T-helper 1 cell treated with Interleukin-12 subunit alpha and Interleukin-12 subunit beta and Interleukin-4 antibody, amounts not matched to agents 30 μg/mL and 1 μg/mL, for 36 hours (primary cell): ENCODE measurements at regions not wholly inside any gene's neighbourhood (a gene's known extent, or its start where the extent isn't known, plus 50 kb on each side); places are given as distances from the start of the nearest gene placed in this dataset.
"Not testable (repeated sequence)": the region's sequence is repeated elsewhere in the genome, so short reads cannot be mapped to it uniquely, and the experiment has no call there.

Experiments
- H3K27ac Mint-ChIP-seq: one replicate; pipeline ENCODE4 v1.8.0; 2021; ENCODE audit warnings: mild to moderate bottlenecking, mixed read lengths
- H3K27me3 Mint-ChIP-seq: one replicate; pipeline ENCODE4 v1.8.0; 2021; ENCODE audit warnings: low read depth, mixed read lengths
- H3K36me3 Mint-ChIP-seq: one replicate; pipeline ENCODE4 v1.8.0; 2021; ENCODE audit warnings: low read depth, mixed read lengths
- H3K4me1 Mint-ChIP-seq: one replicate; pipeline ENCODE4 v1.8.0; 2021; ENCODE audit warnings: low read depth, mixed read lengths
- H3K4me3 Mint-ChIP-seq: one replicate; pipeline ENCODE4 v1.8.0; 2021; ENCODE audit warnings: mild to moderate bottlenecking, moderate library complexity, mixed read lengths
- H3K9me3 Mint-ChIP-seq: one replicate; pipeline ENCODE4 v1.8.0; 2021; ENCODE audit warnings: mixed read lengths

DNA sequence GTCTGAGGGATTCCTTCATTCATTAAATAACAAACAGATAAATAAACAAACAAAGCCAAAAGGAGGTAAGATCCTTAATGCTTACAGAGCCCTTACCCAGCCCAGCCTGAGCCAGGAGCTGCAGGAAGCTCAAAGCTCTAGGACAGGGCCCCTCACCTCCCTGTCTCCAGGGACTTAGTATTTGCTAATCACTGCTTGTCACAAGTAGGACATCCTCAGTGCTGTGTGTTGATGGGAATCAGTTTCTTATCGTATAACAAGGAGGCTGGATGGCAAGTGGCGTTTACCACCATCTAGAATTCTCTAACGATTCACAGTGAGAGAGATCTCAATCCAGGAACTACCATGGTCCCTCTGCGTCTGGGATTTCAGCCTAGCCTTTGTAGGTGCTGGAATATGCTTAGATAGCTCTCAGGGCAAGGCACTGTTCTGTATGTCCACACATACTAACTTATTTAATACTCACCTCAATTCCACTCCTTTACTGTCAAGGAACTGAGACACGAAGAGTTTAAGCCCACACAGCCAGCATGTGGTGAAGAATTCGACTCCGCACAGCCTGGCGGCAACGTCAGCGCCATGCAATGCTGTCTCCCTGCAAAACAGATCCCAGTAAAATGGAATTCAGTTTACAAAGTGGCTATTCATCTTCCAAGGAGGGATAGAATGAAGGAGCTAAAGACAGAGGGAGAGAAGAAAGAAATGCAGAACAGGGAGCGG is 164.8 kb downstream of the MYCN start:
- no peaks in the 10 kb centered on the region for H3K4me1 Mint-ChIP-seq

DNA sequence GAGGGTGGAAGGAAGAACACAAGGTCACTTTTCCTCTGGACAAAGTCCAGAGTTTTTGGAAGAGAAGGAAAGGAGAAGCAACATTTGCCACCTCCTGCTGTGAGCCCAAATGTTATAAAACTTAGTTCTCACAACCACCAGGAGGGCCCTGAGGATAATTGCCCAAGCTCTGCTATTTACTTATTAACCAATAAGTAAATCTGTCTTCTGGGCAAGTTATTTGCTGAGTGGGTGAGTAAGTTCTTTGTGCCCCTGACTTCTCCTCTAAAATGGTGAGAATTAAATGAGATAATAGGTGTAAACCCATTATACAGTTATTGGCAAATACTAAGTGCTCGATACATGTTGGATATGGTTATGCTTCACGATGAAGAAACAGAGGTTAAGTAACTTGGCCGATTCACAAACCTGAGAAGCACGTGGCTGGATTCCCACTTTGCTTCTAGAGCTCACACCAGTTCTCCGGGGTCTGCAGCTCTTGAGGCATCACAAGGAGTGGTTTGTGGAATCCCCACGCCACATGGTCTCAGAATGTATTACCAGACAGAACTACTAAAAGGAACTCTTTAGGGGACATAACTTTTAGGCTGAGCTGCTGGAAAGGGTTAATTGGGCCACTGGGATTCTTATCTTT is 164.1 kb downstream of the MYCN start:
- no peaks in the 10 kb centered on the region for H3K36me3 Mint-ChIP-seq
- no peaks in the 10 kb centered on the region for H3K27me3 Mint-ChIP-seq
- H3K9me3 Mint-ChIP-seq: no peaks in the 10 kb centered on the region
- H3K27ac Mint-ChIP-seq: no peak overlapping the region
- no peak overlapping the region for H3K4me3 Mint-ChIP-seq
- no peaks in the 10 kb centered on the region for H3K4me1 Mint-ChIP-seq

More for the DNA sequence above, 164.8 kb downstream of the MYCN start:
- no peaks in the 10 kb centered on the region for H3K27me3 Mint-ChIP-seq
- H3K4me3 Mint-ChIP-seq: no peak overlapping the region
- no peaks in the 10 kb centered on the region for H3K9me3 Mint-ChIP-seq
- no peak overlapping the region for H3K27ac Mint-ChIP-seq
- no peaks in the 10 kb centered on the region for H3K36me3 Mint-ChIP-seq

DNA sequence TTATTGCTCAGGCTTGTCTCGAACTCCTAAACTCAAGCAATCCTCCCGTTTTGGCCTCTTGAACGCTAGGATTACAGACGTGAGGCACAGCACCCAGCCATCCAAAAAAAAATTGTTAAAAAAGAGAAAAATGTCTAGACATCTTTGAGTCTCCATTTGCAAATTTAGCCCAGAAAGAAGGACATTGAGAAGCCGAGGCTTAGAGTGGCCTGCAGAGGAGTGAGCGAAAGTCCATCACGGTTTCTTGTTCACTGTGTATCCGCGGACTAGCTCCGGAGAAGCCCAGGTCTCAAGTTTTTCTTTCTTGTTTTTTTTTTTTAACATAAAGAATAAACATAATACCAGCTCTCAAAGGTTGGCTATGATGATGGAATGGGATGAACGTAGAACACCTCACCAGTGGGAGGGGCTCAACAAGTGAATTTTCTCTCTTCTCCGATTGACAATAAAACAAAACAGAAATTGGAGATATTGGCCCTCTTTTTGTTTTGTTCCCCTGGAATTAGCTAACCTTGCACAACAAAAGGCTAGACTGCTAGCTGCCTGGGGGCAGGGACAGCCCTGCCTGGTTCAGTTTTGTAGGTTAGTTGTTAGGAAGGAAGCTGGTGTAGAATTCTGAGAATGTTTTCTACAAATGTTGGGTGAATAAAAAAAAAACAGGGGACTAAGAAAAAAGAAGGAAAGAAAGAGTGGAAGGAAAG is 163.4 kb downstream of the MYCN start:
- H3K27me3 Mint-ChIP-seq: no peaks in the 10 kb centered on the region
- no peaks in the 10 kb centered on the region for H3K9me3 Mint-ChIP-seq
- no peak overlapping the region for H3K4me3 Mint-ChIP-seq
- no peak overlapping the region for H3K27ac Mint-ChIP-seq
- H3K36me3 Mint-ChIP-seq: no peaks in the 10 kb centered on the region
- no peaks in the 10 kb centered on the region for H3K4me1 Mint-ChIP-seq

DNA sequence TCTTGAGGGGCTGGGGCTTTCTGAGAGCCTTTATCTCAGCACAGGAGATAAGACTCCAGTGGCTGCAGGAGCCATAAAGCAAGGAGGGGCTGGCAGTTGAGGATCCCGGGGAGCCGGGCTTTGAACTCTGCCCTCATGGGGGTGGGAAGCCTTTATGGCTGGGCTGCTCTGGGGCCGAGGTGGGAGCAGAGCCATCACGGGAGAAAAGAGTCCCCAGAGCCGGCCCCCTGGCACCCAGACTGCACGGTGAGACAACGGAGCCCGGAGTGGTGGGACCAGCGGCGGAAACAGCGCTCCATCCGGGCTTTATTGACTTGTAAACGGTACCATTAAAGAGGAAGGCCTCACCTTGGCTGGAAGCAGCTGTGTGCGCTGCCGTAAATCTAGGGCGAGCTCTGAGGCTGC is 162.6 kb downstream of the MYCN start:
- no peaks in the 10 kb centered on the region for H3K36me3 Mint-ChIP-seq
- H3K27me3 Mint-ChIP-seq: no peaks in the 10 kb centered on the region
- H3K9me3 Mint-ChIP-seq: no peaks in the 10 kb centered on the region
- no peak overlapping the region for H3K27ac Mint-ChIP-seq
- no peaks in the 10 kb centered on the region for H3K4me1 Mint-ChIP-seq
- no peak overlapping the region for H3K4me3 Mint-ChIP-seq

DNA sequence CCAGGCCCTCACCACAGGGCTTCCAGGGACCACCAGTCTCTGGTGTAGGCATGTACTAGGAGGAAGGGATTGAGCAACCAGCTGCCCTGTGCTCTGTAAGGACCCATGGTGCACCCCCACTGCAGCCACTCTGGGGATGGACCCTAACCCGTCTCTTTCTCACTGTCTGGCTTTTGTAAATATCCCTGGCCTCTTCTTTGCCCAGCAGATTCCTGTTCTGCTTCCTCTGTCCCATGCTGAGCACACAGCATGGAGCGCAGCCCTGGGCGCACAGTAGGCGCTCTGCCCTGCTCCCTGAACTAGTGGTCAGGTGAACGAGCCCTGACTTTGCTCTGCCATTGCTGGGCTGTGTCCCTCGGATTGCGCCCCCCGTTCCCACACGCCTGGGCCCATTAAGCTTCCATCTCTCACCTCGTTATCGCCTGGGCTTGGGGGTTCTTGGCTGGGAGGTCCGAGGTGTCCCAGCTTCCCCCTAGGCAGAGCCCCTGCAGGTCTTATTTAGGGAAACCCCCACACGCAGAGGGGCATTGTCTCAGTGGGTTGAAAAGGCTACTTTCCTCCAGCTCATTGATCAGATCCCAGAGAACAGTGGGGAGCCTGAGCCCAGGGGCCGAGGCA is 162.1 kb downstream of the MYCN start:
- Mint-ChIP-seq H3K27ac (no peak overlapping the region), H3K27me3 (no peaks in the 10 kb centered on the region), H3K9me3 (no peaks in the 10 kb centered on the region), H3K36me3 (no peaks in the 10 kb centered on the region), H3K4me3 (no peak overlapping the region), H3K4me1 (no peaks in the 10 kb centered on the region)

DNA sequence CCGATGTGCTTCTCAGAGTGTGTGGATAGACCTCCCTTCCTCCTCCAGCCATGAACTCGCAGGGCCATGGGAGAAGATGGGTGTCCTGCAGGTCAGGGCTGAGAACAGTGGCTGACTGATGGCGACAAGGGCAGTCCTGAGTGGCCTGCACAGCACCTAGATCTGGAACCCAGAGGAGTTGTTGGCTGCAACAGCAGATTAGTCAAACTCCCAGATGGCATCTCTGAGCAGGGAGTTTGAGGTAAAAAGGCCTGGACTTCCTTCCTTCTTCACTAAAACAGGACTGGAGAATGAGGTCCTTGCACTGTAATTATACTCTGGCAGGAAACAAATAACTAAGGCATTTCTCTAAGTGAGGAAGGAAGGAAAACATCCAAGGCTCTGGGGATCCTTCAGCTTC is 160.8 kb downstream of the MYCN start:
- Mint-ChIP-seq H3K4me3 (no peak overlapping the region), H3K36me3 (no peaks in the 10 kb centered on the region), H3K27me3 (no peaks in the 10 kb centered on the region), H3K4me1 (no peaks in the 10 kb centered on the region), H3K9me3 (no peaks in the 10 kb centered on the region), H3K27ac (no peak overlapping the region)

DNA sequence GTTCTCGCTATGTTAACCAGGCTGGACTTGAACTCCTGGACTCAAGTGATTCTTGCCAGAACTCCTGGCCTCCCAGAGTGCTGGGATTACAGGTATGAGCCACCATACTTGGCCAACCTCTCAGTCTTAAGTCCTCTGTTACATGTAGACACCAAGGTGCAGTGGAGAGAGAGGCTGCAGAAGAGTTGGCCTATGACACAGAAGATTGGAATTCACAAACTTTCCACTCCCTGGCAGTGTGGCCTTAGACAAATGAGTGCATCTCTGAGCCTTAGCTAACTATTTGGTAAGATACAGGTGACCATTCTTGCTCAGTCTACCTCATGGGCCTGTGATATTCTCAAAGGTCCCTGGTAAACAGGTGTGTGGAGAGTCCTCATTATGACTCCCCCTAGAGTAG is 159.7 kb downstream of the MYCN start:
- no peaks in the 10 kb centered on the region for H3K27me3 Mint-ChIP-seq
- no peak overlapping the region for H3K27ac Mint-ChIP-seq
- no peaks in the 10 kb centered on the region for H3K36me3 Mint-ChIP-seq
- no peaks in the 10 kb centered on the region for H3K9me3 Mint-ChIP-seq
- H3K4me1 Mint-ChIP-seq: no peaks in the 10 kb centered on the region
- H3K4me3 Mint-ChIP-seq: no peak overlapping the region

DNA sequence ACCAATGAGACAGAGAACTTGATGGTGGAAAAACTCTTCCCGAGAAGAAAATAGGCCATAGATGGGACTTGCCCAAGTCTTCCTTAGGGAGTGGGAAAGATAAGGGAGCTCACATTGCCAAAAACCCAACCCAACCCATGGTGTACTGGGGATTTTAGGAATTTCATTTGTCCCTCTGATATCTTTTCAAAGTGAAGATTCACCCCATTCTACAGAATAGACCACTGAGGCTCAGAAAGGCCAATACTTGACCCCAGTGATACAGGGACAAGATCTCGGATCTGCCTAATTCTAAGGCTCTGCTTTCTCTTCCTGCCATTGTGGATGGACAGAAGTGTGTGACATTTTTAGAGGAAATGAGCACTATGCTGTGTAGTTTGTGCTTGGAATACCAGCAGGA is 159.0 kb downstream of the MYCN start:
- Mint-ChIP-seq H3K4me1 (no peaks in the 10 kb centered on the region), H3K4me3 (no peak overlapping the region), H3K36me3 (no peaks in the 10 kb centered on the region), H3K27me3 (no peaks in the 10 kb centered on the region), H3K27ac (no peak overlapping the region), H3K9me3 (no peaks in the 10 kb centered on the region)

DNA sequence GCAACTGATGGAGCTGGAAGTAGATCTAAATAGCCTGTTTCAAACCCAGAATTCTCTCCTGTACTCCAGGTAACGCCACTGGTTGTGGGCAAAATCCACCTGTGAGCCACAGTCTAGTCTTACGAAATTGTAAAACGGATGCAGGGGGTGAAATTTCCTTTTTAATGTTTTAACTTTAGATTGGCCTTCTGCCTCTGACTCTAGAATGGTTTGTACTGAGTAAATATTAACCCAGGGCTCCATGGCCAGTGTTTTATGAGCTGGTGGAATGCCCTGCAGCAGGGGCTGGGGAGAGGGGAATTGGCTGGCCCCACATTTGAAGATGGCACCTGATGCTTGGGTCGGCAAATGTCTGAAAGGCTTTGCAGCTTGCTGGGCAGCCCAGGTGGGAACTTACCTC is 156.6 kb downstream of the MYCN start:
- Mint-ChIP-seq H3K27ac (no peak overlapping the region), H3K4me1 (no peaks in the 10 kb centered on the region), H3K36me3 (no peaks in the 10 kb centered on the region), H3K4me3 (no peak overlapping the region), H3K9me3 (no peaks in the 10 kb centered on the region), H3K27me3 (no peaks in the 10 kb centered on the region)

DNA sequence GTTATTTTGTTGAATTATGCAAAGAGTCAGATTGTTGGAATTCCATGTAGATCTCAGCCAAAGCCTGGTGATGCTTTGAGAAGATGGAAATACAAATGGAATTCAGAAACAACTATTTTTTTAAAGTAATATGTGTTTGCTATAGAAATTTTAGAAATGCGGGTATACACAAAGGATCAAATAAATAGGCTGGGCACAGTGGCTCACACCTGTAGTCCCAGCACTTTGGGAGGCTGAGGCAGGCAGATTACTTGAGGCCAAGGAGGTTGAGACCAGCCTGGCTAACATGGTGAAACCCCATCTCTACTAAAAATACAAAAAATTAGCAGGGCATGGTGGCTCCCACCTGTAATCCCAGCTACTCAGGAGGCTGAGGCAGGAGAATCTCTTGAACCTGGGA is 155.1 kb downstream of the MYCN start:
- not testable (repeated sequence) for H3K4me3 Mint-ChIP-seq, H3K27me3 Mint-ChIP-seq, H3K27ac Mint-ChIP-seq, H3K36me3 Mint-ChIP-seq, H3K4me1 Mint-ChIP-seq, H3K9me3 Mint-ChIP-seq

DNA sequence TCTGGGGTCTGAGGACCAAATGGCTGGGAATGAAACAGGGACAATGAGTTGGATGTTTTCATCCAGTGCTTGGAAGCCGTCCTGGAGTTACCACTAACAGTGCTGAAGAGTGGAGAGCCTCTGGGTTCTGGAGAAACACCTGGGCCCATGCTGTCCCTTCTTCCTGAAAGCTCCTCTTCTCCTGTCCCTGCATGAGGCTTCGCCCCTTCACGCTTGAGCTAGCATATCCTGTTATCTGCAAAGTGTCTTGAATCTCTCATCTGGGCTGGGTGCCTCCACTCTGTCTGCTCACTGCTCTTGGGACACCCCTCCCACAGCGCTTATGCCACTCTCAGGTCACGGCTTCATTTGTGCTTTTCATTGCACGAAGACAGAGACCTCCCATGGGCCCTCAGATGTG is 154.5 kb downstream of the MYCN start:
- Mint-ChIP-seq H3K4me3 (no peak overlapping the region), H3K4me1 (no peaks in the 10 kb centered on the region), H3K9me3 (no peaks in the 10 kb centered on the region), H3K36me3 (no peaks in the 10 kb centered on the region), H3K27me3 (no peaks in the 10 kb centered on the region), H3K27ac (no peak overlapping the region)

DNA sequence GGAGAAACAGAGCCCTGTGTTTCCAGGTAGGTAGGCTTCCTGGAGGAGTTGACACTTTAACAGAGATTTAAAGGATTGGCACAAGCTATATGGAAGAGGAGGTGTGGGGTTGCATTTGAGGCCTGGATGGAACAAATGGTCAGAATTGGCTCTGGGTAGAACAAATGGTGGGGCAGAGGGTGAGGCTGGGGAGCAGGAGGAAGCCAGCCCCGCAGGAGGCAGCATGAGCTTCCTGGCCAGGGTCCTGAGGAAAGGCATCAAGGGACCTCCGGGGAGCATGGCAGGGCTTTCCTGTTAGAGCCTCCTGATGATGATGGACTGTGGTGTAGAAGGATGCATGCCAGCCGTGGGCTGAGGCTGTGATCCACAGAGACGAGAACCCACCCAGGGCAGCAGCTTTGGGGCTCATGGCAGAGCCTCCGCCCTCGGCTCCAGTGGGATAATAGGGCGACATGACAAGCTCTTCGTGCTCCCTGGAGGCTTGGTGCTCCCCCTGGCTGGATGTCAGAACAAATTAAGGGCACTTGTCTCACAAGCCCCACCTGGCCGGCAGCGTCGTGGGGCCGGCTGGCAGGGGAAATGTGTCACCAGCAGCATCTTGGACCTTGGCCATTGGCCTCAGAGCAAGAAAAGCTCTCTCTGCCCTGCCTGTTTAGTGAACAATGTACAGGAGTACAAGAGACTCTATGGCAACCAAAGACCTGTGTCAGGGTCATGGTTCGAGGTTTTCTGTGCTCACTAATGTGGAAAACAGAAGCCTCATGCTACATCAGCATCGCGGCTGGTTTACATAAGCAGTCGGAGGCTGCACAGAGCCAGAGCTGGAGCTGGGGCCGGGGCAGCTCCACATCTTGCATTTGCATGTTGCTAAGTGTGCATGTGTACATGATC is 153.5 kb downstream of the MYCN start:
- H3K27ac Mint-ChIP-seq: no peak overlapping the region
- no peaks in the 10 kb centered on the region for H3K27me3 Mint-ChIP-seq
- no peaks in the 10 kb centered on the region for H3K9me3 Mint-ChIP-seq
- H3K4me1 Mint-ChIP-seq: no peaks in the 10 kb centered on the region
- no peaks in the 10 kb centered on the region for H3K36me3 Mint-ChIP-seq
- no peak overlapping the region for H3K4me3 Mint-ChIP-seq

DNA sequence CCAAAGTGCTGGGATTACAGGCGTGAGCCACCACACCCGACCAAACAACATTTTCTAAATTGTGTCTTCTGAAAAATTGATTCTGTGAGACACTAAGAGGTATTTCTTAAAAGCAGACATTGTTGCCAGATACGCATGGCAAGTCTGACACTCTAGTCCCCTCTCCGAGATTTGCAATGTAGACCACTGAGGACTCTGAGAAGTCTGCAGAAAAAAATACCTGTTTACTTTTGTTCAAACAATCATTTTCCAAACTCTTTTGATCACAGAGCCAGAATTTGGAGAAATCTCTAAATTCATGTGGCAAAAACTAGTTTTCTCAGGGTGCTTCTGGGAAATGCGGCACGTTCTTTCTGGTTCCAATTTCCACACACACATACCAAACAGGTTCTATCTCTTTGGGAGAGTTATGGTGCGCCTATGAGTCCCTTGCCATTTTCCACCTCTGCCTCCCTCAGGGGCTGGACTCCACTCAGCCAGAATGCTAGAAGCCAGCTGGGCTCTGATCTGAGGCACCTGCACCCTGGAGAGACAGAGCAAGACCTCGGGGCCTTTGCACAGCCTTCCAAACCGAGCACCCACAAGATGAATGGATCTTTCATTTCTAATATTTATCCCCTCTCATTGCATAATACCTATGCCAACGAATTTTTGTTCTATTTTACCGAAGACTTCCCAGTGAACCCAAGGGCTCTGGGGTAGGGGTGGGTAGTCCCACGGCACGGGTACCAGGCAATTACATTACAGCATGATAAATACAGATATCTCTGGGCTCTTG is 152.7 kb downstream of the MYCN start:
- H3K4me3 Mint-ChIP-seq: no peak overlapping the region
- H3K9me3 Mint-ChIP-seq: no peaks in the 10 kb centered on the region
- H3K4me1 Mint-ChIP-seq: no peaks in the 10 kb centered on the region
- no peak overlapping the region for H3K27ac Mint-ChIP-seq
- no peaks in the 10 kb centered on the region for H3K36me3 Mint-ChIP-seq
- no peaks in the 10 kb centered on the region for H3K27me3 Mint-ChIP-seq
